NCI-H2081 treated with DMSO at 0.1 percent for 48 hours (cell line): ENCODE measurements at regions not wholly inside any gene's neighbourhood (a gene's known extent, or its start where the extent isn't known, plus 50 kb on each side); places are given as distances from the start of the nearest gene placed in this dataset.

Experiments used
- DNase-seq: peaks from one replicate; lab custom pipeline; 2025; lab: John Stamatoyannopoulos, UW

DNA sequence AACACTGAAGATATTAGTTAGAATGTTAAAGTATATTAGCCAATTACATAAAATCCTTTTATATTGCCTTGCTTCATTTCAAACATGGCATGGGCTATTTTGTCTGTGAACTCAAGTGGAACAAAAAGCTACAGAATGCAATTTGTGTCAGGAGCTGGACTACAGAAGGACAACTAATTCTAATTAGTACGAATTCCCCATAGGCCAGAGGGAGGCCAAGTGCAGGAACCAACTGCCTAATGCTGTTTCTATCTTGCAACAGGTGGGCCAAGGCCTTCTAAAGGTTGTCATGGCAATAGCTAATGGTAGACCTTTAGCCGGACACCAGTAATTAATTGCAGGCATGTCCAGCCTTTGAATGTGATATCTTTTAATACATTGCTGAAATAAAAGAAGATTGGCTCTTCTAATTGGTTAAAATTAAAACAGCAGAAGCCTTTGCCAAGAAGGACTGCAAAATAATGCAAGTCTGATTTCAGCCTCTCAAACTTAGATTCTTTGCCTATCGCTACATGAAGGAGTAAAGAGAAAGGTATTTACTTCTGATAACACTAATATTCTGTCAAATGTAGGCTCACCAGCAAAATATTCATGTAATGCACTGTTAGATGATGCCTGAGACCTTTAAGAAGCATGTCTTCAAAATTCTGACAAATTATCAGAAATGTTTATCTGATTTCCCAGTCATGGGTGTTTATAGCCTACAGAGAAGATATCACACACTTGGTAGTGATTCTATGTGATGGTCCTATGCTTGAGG is 232.1 kb downstream of the LMO4 start:
- DNase-seq = no peak

DNA sequence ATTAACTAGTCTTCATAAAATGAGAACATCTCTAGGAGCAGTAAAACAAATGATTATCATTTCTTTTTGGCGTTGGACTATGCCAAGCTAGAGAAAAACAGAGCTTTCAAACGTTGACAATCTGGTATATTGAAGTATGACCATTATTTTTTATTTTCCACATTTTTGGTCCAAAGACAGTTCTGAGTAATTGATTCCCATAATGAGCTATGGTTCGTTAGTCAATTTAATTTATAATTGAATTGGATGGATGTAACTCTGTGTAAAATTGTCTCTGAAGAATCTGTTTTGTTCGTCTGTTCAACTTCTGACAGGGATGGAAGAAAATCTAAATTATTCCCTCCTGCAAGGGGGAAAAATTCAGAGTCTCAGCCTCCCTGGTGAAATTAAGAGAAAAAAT is 234.5 kb downstream of the LMO4 start:
- DNase-seq = no peak

DNA sequence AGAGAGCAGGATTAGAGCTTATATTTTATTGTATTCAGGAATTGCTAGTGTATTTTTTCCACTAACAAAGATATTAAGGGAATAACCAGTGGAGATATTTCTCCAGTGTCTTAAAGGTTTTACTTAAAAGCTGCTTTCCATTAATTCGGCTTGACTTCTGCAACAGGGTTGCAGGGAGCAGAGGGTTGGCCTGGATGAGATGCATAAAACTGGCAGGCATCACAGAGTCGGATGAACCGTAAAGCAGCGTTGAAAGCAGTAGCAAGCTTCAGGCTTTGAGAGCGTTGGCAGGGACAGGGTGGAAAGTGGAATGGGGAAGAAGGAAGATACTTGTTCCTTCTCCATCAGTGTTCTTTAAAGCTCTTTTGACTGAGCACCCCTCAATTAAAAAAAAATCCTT is 237.2 kb downstream of the LMO4 start:
- no peak for DNase-seq

DNA sequence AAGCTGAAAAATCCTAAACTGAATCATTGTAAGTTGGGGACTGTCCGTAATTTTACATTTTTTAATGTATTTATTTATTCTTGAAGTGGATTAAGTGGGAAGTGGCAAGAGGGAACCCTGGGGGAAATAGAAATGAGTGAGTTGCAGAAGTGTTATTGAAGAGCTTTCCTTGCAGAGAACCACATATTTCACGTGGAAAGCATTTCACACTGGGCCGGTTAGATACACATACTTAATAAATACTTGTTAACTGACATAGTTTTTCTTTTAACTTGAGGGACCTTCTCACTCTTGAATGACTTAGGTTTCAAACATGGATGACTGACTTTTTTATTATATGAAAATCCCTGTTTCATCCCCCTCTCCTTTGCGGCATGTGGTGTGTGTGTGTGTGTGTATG is 239.3 kb downstream of the LMO4 start:
- no peak for DNase-seq

DNA sequence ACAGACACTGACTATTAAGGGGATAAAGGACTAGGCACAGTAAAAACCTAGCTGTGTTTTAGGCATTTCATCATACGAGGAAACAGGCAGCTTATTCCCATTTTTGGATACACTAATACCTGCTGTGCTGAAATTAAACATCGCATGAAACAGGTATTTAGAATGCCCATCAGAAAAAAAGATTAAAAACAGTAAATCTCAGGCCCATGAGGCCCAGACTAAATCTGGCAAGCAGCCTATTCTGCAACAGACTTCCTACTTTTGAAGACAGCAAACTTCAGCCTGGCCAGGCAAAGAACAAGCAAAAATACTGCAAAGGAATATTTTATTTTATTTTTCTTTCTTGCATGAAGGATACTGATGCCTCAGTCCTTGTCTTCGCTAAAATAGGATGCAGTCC is 240.2 kb downstream of the LMO4 start:
- no peak for DNase-seq

DNA sequence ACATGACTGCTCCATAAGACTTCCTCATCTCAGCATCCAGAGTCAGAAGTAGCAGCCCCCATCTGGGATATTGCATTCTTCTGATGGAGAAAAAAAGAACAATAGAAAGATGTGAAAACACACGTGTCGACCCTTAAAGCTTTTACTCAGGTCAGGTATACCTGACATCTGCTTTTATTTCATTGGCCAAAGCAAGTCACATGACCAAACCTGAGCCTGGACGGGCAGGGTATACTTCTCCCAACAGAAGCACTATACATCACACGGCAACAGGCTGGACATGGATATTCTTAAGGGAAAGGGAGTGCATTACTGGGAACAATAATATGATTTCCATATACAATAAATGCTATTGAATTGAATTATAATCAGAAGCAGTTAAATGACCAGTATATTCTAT is 243.3 kb downstream of the LMO4 start:
- DNase-seq = no peak

DNA sequence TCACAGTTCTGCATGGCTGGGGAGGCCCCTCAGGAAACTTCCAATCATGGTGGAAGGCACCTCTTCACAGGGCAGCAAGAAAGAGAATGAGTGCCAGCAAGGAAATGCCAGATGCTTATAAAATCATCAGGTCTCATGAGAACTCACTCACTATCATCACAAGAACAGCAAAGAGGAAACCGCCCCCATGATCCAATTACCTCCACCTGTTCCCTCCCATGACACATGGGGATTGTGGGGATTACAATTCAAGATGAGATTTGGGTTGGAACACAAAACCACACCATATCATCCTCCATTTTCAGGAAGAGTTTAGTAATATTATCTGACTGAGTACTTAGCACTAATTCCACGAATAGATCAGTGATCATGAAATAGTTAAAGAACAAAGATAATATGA is 244.2 kb downstream of the LMO4 start:
- no peak for DNase-seq

DNA sequence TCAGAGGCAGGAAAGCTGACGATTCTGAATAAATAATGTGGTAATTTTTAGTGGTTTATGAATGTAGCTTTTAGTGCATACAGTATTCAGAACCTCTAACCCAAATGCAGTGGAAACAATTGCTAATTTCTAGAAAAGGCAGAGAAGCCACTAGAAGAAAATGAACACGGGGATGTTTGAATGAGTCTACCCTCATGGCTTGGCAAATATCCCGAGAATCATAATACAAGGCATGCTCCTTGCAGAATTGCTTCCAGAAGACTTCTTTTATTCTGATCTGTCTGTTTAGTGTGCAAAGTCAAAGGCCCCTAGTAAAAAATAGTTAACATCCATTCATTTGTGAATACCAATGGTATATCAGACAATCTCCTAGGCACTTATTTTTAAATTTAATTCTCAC is 246.8 kb downstream of the LMO4 start:
- no peak for DNase-seq

DNA sequence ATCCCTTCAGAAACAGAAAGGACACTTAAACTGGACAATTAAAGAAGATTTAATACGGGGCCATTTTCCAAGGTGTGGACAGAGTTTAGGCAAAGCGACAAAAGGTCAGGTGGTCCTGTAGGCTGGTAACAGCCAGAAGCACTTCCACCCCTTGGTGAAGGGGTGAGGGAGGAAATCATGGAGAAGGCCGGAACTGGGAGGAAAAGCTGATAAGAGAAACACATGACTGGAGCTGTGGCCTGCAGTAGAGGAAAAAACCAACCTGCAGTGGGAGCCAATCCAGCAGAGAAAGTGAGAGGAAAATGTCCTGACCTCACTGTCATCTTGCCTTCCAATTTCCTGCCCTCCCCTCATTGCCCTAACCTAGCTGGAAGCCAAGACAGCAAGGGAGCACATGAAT is 249.8 kb downstream of the LMO4 start:
- DNase-seq = no peak

DNA sequence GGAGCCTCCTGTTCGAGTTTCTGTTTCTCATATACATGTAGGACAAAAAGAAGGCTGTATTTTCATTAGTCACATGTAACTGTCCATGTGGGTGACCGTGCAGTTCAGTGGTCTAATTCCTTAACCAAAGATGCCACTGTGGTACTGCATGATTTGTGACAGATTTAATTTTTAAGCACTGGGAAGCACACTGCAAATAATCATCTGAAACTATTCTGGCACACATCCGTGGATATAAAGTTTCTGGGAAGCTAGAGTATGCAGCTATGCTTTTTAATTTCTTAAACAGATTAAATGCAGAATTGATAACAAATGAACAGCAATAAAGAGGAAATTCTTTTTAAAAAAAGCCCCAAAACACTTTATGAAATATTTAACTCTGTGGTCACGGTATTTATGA is 254.8 kb downstream of the LMO4 start:
- DNase-seq = no peak

DNA sequence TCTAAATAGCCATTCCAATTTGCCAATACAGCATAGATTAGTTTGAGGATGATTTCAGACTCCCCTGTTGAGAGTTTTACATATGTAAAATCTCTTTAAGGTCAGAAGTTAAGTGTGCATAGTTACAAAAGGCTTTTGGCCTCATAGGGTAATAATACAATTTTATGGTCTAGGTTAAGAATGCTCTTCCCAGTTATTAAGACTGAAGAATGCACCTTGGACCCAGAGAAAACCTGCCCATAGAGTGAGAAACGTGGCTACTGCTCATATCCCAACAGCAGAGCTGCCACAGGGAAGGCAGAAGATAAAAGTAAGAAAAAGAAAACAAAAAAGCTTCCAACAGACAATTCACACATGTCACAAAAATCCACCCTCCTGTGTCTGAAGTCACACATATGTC is 255.9 kb downstream of the LMO4 start:
- no peak for DNase-seq

DNA sequence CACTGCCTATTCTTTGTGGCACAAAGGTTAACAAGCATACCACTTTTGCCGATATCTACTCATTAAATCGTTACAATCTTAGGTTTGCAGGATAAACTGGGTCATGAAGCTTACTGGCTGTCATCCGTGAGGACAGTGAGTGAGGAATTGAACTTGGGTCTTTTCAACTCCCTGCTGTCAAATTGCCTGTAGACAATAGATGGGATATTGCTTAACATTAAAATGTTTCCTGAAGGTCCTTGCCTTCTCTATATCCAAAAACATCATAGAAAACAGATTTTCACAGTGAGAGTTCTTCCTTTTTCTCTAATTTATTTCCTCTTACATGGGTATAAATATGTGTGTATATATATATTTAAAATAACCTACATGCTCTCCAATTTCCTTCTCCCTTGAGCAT is 257.8 kb downstream of the LMO4 start:
- no peak for DNase-seq

DNA sequence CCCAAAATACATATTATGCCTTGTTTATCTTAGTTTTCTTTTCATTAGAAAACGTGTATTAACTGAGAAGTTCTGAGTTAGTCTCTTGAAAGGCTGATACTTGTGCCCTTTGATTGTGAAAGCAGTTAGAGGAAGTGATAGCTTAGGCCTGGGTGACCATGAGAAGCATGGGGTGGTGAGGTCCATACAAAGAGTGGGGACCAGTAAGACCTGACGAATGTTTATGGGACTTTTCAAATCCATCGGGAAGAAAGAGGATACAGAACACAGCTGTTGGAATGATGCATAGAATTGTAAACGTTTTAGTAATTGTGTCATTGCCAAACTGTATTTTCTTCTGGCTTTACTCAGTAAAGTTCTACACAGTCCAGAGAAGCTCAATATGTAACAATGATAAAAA is 259.8 kb downstream of the LMO4 start:
- no peak for DNase-seq

DNA sequence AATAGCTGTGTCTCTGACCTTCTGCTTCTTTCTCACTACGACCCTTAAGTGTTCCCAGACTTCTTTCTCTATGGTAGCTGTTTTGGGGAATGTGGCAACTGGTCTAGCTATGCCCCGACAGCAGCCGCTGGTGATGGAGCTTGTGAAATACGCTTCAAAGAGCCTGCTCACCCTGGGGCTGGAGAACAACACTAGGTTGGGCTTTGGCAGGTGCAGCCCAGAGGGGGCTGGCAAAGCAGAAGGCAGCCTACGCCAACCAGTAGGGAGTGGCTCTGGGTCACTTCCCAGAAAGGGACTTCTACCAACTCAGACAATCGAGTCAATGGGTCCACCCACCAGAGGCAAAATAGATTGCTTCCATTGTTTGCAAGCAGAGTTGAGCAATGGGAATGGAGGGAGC is 262.8 kb downstream of the LMO4 start:
- DNase-seq = no peak

DNA sequence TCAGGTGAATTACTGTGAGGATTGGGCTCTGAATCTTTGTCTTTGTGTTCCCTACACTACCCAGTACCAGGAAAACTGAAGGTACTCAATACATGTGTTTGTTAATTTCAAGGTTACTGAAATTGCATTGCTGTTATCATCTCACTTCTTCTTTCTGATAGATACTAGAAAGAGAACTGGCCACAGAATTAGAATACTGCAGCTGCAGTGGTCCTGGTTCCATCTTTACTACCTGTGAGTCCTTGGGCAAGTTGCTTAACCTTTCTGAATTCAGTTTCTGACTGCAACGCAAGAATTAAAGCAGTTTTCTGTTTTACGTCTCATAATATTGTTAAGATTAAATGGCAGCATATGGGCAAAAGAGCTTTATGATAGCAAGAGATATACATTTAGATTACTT is 263.5 kb downstream of the LMO4 start:
- DNase-seq = no peak

DNA sequence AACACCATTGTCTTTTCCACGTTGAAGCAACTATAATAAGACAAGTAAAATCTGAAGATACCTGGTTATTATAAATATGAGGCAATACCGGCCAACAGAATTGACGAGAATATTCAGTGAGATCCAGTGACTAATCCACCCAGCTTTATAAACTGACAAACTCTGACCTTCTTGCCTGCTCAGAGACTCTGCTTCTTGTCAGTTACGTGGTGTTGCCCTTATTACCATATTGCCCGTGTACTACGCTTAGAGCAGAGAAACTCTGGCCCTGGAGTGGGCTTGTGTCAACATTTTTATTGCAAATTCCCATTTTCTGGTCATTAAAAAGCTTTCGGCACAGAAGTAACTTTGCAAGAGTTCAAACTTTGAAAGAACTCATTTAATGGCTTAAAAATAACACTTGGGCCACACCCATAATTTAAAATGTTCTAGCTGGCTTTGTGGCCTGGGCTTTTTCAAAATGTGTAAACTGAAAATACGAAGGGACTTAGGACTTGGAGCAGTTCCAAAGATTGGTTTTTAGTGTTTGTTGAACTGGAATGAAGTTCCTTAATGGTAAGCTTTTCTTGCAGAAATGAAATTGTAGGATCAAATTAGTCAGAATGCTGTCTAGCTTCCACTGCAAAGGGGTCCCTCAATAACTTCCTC is 266.2 kb downstream of the LMO4 start:
- no peak for DNase-seq

DNA sequence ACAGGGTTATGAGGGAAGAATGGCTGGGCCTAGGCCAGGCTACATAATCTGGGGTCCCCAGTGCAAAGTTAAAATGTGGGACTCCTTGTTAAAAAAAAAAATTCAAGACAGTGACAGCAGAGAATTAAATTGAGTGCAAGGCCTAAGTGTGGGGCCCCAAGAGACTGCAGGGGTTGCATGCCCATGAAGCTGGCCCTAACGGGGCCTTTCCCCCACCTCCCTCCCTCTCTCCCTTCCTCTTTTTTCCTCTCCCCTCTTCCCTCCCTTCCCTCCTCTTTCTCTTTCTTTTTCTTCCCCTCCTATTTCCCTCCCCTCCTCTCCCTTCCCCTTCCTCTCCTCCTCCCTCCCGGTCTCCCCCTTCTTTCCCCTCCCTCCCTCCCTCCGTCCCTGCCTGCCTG is 266.7 kb downstream of the LMO4 start:
- no peak for DNase-seq

DNA sequence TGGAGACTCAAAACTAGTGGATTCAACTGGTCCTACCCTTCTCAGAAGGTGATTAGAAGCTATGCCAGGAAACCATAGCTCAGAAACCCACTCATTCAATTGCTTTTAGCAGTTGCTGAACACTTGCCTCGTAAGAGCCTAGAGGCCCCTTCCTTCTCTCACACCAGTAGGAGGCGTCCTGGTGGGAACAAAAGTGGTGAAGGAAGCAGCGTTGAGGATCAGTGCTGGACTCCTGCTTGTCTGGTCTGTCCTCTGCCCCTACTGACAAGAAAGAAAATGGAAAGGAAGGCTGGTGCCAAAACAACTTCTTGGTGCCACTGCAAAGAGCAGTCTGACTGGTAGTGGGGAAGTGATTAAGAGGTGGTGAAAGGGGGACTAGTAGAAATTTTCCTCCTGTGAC is 269.7 kb downstream of the LMO4 start:
- no peak for DNase-seq

DNA sequence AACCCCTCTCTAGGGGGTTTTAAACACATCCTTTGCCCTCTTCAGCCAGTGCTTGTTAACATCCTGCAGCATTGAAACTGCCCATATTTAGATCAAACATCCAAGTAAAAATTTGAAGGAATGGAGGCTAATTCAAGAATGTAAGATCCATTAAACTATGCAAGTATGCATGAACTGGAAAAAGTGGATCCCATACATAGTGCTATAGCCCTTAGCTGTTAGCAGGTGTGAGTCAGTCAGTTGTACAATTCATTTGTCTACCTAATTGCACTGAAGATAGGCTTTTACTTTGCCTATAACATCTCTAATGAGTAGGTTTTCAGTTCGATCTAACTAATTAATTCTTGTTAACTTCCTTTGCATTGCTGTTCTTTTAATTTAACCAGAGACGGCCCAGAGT is 270.9 kb downstream of the LMO4 start:
- DNase-seq = no peak

DNA sequence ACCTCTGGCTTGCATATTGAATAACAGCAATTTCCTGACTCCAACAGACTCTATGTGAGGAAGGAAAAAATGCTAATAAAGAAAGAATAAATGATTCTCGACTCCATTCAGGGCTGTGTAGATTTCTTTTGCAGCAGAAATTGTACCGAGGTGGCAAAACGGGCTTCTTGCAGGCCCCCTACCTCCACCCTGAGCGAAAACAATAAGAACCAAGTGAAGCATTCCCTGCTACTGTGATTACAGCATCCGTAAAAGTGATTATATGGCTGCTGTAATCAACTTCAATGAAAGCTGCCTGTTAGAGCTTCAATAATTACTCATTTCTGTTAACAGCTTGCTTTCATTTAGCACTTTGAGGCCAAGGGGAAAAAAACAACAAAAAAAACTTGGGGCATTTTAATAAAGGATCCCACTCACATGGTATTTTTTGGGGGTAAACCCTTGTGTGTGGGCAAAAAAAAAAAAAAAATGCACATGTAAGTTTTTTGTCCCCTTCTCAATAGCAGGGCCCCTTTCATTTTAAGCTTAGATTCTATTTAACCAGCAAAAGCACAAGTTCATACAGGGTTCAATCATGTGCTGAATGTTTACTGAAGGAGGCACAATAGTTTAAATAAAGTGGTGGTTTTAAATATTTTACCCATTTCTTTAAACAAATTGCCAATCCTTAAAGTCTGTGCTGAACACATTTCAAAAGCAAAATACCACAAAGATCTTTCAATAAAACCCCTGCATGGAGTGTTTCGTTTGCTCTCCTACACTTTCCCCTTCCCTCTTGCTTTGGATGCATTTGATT is 271.6 kb downstream of the LMO4 start:
- DNase-seq = no peak

DNA sequence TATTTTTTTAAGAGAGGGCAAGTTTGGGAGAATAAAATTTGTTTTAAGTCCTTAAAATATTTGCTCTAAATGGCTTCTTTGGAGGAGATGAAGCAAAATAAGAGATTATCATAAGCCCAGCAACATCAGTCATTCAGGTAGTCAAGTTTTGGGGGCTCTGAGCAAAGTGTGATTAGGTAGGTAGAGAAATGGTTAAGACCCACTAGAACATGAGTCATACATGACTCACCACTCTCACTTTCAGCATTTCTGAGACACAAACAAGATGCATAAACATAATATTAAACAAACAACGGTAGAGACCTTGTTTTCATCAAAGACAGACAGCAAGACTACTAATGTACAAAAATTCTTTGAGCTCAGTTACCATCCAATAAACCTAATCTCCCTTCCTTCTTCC is 272.2 kb downstream of the LMO4 start:
- no peak for DNase-seq

DNA sequence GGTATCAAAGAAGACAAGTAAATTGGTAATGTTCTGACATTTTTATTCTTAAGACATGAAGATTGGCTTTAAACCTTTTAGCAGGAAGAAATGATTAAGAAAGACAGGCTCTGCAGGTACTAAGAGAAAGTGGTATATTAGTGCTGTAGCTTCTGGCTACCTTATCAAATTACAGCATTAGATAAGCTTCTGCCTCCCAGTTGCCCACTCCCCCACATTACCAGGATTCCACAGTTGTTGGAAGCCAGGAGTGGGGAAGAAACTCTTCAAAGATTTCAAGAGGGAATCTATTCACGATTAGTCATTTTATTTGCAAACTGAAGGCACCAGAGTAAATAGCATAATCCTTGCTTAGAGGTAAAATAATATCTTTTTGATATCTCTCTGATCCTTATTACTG is 274.9 kb downstream of the LMO4 start:
- DNase-seq = no peak

DNA sequence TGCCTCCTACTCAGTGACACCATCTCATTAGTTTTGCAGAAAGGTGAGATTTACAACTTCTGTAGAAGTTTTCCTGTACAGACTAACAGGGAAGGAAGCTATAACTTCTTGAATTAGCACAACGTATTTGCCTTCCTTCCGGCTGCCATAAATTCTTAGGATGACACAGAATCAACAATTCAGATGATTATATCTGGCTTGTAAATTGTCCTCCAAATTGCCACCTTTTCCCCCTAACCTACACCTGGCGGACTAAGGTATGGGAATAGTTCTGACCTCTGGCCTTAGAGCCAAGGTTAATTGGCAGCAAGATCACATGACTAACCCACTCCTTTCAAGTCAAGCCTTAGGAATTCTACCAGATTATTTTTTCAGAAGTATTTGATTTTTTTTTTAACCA is 284.3 kb downstream of the LMO4 start:
- DNase-seq = no peak
